DMS79 treated with DMSO at 0.1 percent for 48 hours (cell line): ENCODE measurements at regions not wholly inside any gene's neighbourhood (a gene's known extent, or its start where the extent isn't known, plus 50 kb on each side); places are given as distances from the start of the nearest gene placed in this dataset.

Experiments
- DNase-seq: peaks from one replicate; lab custom pipeline; 2025; lab: John Stamatoyannopoulos, UW

DNA sequence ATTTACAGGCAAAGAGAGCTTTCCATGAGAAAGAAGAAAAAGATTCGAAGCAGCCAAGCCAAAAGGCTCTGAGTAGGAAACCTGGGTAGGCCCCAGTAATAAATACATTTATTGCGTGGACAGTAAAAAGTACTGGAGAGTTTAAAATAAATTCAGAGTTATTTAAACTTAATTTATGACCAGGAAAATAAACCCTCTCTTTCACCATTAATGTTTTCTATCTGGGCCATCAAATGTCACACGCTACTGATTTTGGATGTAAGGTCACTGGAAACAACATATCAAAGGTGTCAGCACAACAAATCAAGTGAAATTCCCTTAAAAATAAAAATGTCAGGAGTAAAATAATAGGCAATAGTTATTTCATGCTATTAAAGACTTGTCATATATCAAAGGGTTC, 264.0 kb downstream of the SKAP2 start:
- DNase-seq, result no peak

- peak; percentile 89 for DNase-seq
Measured at GRCh38 chr7:26603631-26604030, 260.8 kb downstream of the SKAP2 start.

DNA sequence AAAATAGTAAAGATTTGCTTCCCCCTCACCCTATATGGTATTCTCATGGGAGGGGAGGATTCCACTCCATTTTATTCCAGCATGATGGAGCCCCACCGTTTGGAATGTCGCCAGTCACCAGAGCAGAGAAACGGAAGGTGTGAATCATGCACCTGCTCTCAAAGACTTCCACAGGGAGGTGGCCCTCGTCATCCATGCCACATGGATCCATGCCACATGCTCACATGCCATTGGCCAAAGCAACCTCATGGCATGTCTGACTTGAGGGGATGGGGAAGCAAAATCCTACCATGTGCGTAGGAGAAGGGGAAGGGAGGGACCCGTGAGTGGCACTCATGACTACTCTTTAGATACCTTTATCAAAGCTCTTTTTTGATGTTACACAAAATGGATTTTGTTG, 256.0 kb downstream of the SKAP2 start:
- no peak for DNase-seq

GRCh38 chr7:26609082-26609481, 255.3 kb downstream of the SKAP2 start:
- no peak for DNase-seq

DNA sequence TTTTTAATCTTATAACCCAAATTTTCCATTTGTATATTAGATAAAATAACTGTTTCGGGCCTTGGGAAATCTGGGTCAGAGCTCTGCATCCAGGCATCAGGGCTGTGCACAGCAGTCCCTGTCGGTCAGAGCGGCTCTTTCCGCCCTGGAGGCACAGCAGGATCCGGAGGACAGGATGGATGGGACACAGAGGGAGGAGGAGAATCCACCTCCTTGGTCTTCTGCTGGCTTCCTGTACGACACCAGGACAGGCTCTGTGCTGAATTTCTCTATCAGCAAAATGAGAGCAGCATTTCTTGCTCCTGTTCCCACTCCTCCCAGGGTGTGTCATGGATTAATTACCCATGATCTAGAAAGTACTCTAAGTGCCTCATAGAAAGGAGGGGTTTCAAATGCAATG, 254.9 kb downstream of the SKAP2 start:
- peak; percentile 30 for DNase-seq

GRCh38 chr7:26612742-26613141, 251.6 kb downstream of the SKAP2 start:
- no peak for DNase-seq

GRCh38 chr7:26614503-26614902, 249.9 kb downstream of the SKAP2 start:
- no peak for DNase-seq

DNA sequence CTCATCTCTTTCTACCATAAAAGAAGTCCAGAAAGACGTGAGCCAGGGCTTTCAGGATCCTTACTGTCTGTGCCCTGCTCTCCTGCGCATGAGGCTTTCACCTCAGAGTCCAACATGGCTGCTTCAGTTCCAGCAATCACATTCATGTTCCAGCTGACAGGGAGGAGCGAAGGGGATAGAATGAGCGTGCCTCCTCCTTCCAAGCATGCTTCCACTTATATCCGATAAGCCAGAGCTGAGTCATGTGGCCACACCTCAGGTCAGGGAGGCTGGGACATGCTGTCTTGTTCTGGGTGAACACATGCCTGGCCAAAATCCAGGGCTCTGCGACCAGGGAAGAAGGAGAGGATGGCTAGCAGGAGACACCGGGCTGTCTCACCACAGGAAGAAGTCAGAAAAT, 248.2 kb downstream of the SKAP2 start:
- no peak for DNase-seq

DNA sequence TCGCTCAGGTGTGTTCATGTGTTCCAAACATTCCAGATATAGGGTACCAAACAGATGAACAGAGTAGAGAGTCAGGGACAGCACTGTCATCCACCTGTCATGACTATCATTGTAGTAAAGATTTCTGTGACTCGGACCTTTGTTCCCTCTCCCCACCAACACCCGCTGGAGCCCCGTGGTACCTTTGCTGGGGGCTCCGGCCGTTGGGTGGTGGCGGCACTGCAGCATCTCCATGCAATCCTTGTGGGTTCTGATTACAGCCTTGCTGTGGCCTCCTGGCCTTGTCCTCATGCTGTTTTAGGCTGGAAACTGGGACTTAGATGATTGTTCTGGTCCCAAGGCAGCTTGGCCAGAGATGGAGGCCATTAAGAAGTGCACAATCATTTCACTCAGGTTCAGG, 247.3 kb downstream of the SKAP2 start:
- DNase-seq, result no peak
